OCI-LY1 (cell line): ENCODE measurements at regions not wholly inside any gene's neighbourhood (a gene's known extent, or its start where the extent isn't known, plus 50 kb on each side); places are given as distances from the start of the nearest gene placed in this dataset.
"Not testable (repeated sequence)": the region's sequence is repeated elsewhere in the genome, so short reads cannot be mapped to it uniquely, and the experiment has no call there.

ENCODE experiments used
- H2AFZ ChIP-seq: fragments of 200-600 bp; sonication (generic), shearing (Covaris generic); 2 replicates; pipeline ENCODE4 v1.6.0; 2014; ENCODE audit warnings: antibody characterized with exemption, mild to moderate bottlenecking, low read length
- H3F3A ChIP-seq: fragments of 200-600 bp; sonication (generic), shearing (Covaris generic); 2 replicates; pipeline ENCODE4 v1.6.0; 2014; ENCODE audit warnings: mild to moderate bottlenecking, antibody characterized with exemption, low read length, moderate library complexity; ENCODE audit not compliant: insufficient read depth
- H3K27ac ChIP-seq: fragments of 200-600 bp; sonication (generic); 2 replicates; pipeline ENCODE4 v1.5.1; 2014; ENCODE audit warnings: low read length, mixed run types, mild to moderate bottlenecking, low read depth; ENCODE audit not compliant: poor library complexity, severe bottlenecking
- H3K27me3 ChIP-seq: fragments of 200-600 bp; sonication (generic); 2 replicates; pipeline ENCODE4 v1.6.0; 2014; ENCODE audit warnings: antibody characterized with exemption, mild to moderate bottlenecking, low read length, moderate library complexity; ENCODE audit not compliant: insufficient read depth
- H3K36me3 ChIP-seq: fragments of 200-600 bp; sonication (generic); 2 replicates; pipeline ENCODE4 v1.6.1; 2014; ENCODE audit warnings: mild to moderate bottlenecking, antibody characterized with exemption, low read length, moderate library complexity, mixed read lengths; ENCODE audit not compliant: insufficient read depth
- H3K4me1 ChIP-seq: fragments of 200-600 bp; sonication (generic); 2 replicates; pipeline ENCODE4 v1.5.1; 2014; ENCODE audit warnings: mild to moderate bottlenecking, low read length, moderate library complexity; ENCODE audit not compliant: insufficient read depth, severe bottlenecking
- H3K4me2 ChIP-seq: fragments of 200-600 bp; sonication (generic), shearing (Covaris generic); 2 replicates; pipeline ENCODE4 v1.6.1; 2014; ENCODE audit warnings: low read length
- H3K4me3 ChIP-seq: fragments of 200-600 bp; sonication (generic); 2 replicates; pipeline ENCODE4 v1.5.1; 2014; ENCODE audit warnings: low read length, low read depth, mild to moderate bottlenecking, mixed read lengths; ENCODE audit not compliant: poor library complexity, severe bottlenecking
- H3K79me2 ChIP-seq: fragments of 200-600 bp; shearing (Covaris generic); 2 replicates; pipeline ENCODE4 v1.6.1; 2016; ENCODE audit warnings: mixed run types, low read length, mixed read lengths; ENCODE audit not compliant: insufficient read depth
- H3K9ac ChIP-seq: fragments of 200-600 bp; sonication (generic), shearing (Covaris generic); 2 replicates; pipeline ENCODE4 v1.6.1; 2014; ENCODE audit warnings: mild to moderate bottlenecking, low read length, mixed read lengths
- H3K9me2 ChIP-seq: fragments of 200-600 bp; sonication (generic), shearing (Covaris generic); 2 replicates; pipeline ENCODE4 v1.6.1; 2014; ENCODE audit warnings: low read depth, mild to moderate bottlenecking, low read length, mixed read lengths
- H3K9me3 ChIP-seq: fragments of 200-600 bp; shearing (Covaris generic); 2 replicates; pipeline ENCODE4 v1.6.1; 2014; ENCODE audit warnings: low read length, mixed read lengths
- H4K20me1 ChIP-seq: fragments of 200-600 bp; sonication (generic), shearing (Covaris generic); 2 replicates; pipeline ENCODE4 v1.6.0; 2016; ENCODE audit warnings: mild to moderate bottlenecking, low read length; ENCODE audit not compliant: insufficient read depth
- EZH2 ChIP-seq: fragments of 200-600 bp; sonication (generic), shearing (Covaris generic); IDR thresholded peaks from 2 replicates; pipeline ENCODE4 v1.8.0; 2017; ENCODE audit warnings: borderline replicate concordance, mixed run types, mild to moderate bottlenecking, antibody characterized with exemption, low read length, moderate library complexity, mixed read lengths
- TF ChIP-seq, protein P1 (sequence below): fragments of 200-600 bp; sonication (generic), shearing (Covaris generic); IDR thresholded peaks from 2 replicates; pipeline ENCODE4 v1.5.1; 2017; ENCODE audit warnings: mild to moderate bottlenecking, antibody characterized with exemption, low read length, moderate library complexity, mixed read lengths

DNA sequence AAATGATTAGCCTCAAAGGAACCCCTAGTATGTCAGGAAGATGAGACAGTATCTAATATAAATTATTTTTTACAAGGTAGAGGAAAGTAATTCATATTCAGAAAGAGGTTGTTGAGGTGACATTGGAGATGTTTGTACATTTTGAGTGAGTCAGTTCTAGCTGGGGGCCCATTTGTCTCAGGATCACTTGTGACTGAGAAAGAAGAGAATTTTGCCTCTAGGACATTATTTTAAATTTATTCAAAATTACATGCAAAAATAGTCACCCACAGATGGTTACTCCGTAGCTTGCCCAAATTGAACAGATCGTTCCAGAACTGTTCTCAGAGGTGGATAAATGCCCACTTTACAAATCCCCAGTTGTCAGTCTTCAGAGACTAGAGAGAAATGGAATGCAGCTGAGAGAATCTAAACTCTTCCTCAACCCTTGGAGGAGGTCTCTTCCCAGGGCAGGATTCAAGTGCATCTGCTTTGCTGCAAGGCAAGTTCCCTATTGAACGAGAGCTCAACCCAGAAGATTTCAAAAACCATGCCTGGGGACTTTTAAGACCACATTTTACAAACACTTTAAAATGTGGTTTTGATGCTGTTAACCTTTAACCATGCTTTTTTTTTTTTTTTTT lies 987.8 kb upstream of the ADAMTS5 start:
- H3K9me3 ChIP-seq, result no peaks in the 10 kb centered on the region
- H3K79me2 ChIP-seq, result no peaks in the 10 kb centered on the region
- no peak overlapping the region for H2AFZ ChIP-seq
- H3K9me2 ChIP-seq, result no peaks in the 10 kb centered on the region
- no peak overlapping the region for H3K4me2 ChIP-seq
- no peaks in the 10 kb centered on the region for H3F3A ChIP-seq
- no peak for TF ChIP-seq EZH2
- H3K36me3 ChIP-seq, result no peaks in the 10 kb centered on the region
- H3K4me1 ChIP-seq, result no peaks in the 10 kb centered on the region
- H3K9ac ChIP-seq, result no peak overlapping the region
- H3K4me3 ChIP-seq, result no peak overlapping the region
- H4K20me1 ChIP-seq, result no peaks in the 10 kb centered on the region
- H3K27me3 ChIP-seq, result no peaks in the 10 kb centered on the region
- H3K27ac ChIP-seq, result no peak overlapping the region

DNA sequence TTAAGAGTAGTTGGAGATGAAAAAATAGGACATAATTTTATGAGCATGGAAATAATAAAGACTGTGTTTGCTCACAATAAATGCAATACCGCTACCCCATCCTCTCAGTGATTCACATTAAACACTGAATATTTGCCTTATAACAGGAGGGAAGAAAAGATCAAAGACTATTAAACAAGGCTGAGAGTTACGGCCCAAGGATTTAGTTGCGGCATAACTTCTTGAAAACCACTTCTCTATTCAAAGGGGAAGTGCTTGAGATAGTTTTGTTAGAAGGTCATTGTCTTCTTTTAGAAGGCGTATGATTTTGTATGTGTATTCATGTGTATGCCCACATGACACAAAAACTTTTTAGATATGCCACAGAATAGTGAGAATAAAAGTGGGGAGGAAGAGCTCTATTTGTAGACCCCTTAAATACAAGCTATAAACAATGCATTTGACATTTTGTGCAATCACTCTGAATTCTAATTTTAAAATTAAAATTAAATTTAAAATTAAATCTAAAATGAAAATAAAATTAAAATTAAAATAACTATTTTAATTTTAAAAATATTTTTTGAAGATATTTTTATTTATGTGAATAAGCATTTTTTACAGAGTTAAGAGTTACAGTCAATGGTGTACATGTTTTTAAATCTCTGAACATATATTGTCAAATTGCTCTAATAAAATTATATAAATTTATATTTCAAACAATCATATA lies 986.6 kb upstream of the ADAMTS5 start:
- no peaks in the 10 kb centered on the region for H3K9me2 ChIP-seq
- TF ChIP-seq, protein P1, sequence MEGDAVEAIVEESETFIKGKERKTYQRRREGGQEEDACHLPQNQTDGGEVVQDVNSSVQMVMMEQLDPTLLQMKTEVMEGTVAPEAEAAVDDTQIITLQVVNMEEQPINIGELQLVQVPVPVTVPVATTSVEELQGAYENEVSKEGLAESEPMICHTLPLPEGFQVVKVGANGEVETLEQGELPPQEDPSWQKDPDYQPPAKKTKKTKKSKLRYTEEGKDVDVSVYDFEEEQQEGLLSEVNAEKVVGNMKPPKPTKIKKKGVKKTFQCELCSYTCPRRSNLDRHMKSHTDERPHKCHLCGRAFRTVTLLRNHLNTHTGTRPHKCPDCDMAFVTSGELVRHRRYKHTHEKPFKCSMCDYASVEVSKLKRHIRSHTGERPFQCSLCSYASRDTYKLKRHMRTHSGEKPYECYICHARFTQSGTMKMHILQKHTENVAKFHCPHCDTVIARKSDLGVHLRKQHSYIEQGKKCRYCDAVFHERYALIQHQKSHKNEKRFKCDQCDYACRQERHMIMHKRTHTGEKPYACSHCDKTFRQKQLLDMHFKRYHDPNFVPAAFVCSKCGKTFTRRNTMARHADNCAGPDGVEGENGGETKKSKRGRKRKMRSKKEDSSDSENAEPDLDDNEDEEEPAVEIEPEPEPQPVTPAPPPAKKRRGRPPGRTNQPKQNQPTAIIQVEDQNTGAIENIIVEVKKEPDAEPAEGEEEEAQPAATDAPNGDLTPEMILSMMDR, result no peak
- no peak for TF ChIP-seq EZH2
- no peaks in the 10 kb centered on the region for H3K79me2 ChIP-seq
- no peaks in the 10 kb centered on the region for H4K20me1 ChIP-seq
- no peak overlapping the region for H3K4me3 ChIP-seq
- H3K9ac ChIP-seq, result no peak overlapping the region
- no peak overlapping the region for H3K4me2 ChIP-seq
- H3K27me3 ChIP-seq, result no peaks in the 10 kb centered on the region
- no peak overlapping the region for H3K27ac ChIP-seq
- H3F3A ChIP-seq, result no peaks in the 10 kb centered on the region
- no peaks in the 10 kb centered on the region for H3K36me3 ChIP-seq
- H3K4me1 ChIP-seq, result no peaks in the 10 kb centered on the region
- no peaks in the 10 kb centered on the region for H3K9me3 ChIP-seq
- H2AFZ ChIP-seq, result no peak overlapping the region

DNA sequence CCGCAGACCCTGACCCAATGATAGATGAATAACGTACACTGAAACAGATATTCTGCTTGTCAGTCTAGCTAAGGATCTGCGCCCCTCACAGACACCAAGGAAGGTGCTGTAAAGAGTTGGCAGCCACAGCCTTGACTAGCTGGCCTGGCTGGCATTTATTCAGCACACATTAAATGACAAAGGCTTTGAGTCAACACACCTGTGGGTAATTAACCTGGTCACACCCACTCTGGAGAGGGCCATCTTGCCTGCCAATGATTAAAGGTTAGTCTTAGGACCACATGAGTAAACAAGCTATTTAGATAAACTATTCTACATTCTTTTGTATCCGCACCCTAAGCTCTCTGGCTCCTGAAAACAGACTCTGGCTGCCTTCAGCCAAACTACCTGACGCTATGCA lies 982.2 kb upstream of the ADAMTS5 start:
- H3K9me3 ChIP-seq, H3K36me3 ChIP-seq, H2AFZ ChIP-seq, H3K27ac ChIP-seq, H3K4me2 ChIP-seq, H3K9me2 ChIP-seq, H3K4me3 ChIP-seq, H3K9ac ChIP-seq, H3K4me1 ChIP-seq, H3K79me2 ChIP-seq, H3F3A ChIP-seq, H4K20me1 ChIP-seq, H3K27me3 ChIP-seq: not testable (repeated sequence)

DNA sequence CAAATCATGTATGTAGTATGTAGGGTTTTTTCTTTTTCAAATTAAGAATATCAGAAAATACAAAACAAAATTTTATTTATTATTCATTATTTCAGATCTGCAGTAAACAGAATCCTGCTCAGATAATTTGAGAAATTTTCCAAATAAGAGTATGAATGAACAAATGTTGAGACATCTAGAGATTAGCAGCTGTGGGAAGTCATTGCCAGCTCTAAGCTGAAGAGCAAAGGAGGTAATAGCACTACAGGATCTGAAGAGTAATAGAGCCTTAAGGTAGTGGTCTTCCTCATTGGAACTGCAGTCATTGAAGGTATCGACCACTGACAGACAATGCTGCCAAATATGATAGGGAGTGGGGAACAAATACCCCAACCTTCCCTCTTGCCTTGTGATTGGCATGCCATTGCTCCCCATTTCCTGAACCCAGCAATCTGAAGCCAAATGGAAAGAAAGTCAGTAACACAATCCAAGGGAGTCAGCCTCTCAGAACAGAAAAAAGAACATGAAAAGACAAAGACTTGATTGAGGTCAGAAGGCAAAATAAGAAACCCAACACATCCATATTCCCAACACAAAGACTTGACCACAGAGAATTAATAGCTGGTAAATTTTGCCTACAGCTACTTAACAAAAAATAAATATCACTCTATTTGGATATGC lies 963.4 kb upstream of the ADAMTS5 start:
- H3K79me2 ChIP-seq, H4K20me1 ChIP-seq, H3K4me1 ChIP-seq, H3K9ac ChIP-seq, H3K4me2 ChIP-seq, H3K4me3 ChIP-seq, H3K27ac ChIP-seq, H3K27me3 ChIP-seq, H2AFZ ChIP-seq, H3K9me3 ChIP-seq, H3F3A ChIP-seq, H3K9me2 ChIP-seq, H3K36me3 ChIP-seq: not testable (repeated sequence)

DNA sequence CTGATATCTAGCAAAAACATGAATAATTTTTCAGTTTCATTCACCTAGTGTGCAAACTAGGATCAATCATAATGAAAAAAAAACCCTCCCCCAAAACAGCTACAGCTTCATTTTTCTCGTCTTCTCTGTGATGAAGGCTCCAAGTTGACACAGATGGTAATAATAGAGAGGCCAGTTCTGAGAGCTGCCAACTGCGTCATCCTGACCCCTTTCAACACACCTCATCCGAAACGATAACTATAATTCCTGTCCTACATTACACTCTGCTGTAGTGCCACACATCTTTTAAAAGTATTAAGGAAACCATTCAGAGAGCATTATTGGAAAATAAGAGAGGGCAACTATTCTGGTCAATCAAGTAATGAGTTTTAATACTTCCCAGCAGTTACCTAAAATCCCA lies 962.3 kb upstream of the ADAMTS5 start:
- not testable (repeated sequence) for H3K27ac ChIP-seq, H3K9ac ChIP-seq, H3K4me3 ChIP-seq, H3K27me3 ChIP-seq, H3K4me1 ChIP-seq, H3K9me3 ChIP-seq, H3F3A ChIP-seq, H3K4me2 ChIP-seq, H3K36me3 ChIP-seq, H3K79me2 ChIP-seq, H4K20me1 ChIP-seq, H3K9me2 ChIP-seq, H2AFZ ChIP-seq

DNA sequence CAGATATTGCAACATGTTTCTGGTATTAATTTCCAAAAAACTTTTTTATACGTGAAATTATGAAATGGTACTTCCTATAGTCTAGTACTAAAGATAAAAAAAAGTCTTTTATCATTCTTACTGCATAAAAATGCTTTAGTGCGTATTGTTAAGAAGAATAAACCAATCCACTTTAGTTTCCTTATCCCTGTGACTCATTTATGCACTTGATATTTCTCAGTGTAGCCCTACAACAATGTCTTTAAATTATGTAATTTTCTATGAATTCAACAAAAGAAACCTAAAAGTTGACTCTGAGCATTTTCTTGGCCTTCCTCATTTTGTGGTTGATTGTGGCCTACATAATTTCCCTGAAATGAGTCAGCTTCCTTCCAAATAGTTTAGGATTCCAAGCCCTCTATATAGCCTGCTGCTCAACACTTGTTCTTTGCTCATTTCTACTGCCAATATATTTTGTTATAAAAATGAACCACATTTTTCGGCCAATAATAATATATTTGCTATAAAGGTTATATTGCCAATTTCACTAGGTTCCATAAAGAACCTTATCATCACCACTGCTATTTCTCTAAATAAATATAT lies 961.7 kb upstream of the ADAMTS5 start:
- H3K36me3 ChIP-seq, H3K27ac ChIP-seq, H3K9me2 ChIP-seq, H3K4me2 ChIP-seq, H3K4me1 ChIP-seq, H3K9ac ChIP-seq, H3K27me3 ChIP-seq, H3K4me3 ChIP-seq, H3K9me3 ChIP-seq, H2AFZ ChIP-seq, H4K20me1 ChIP-seq, H3K79me2 ChIP-seq, H3F3A ChIP-seq: not testable (repeated sequence)
